B cell (primary cell): ENCODE measurements at regions not wholly inside any gene's neighbourhood (a gene's known extent, or its start where the extent isn't known, plus 50 kb on each side); places are given as distances from the start of the nearest gene placed in this dataset.

ENCODE experiments used
- ATAC-seq: fragments of 200-7000 bp; cut with Tn5 transposase; one replicate; pipeline ENCODE4 v1.10.0; 2021; ENCODE audit warnings: low read depth, mild to moderate bottlenecking, moderate number of reproducible peaks, moderate library complexity
- CTCF ChIA-PET: fragments of 350-600 bp; sonication (Branson Sonifier 250); formaldehyde crosslinking; loops from one replicate; lab custom pipeline; 2021; ENCODE audit warnings: antibody characterized with exemption, inconsistent platforms; lab: Charles Lee
- POLR2A ChIA-PET: fragments of 350-600 bp; sonication (Branson Sonifier 250); formaldehyde crosslinking; loops from one replicate; lab custom pipeline; 2021; ENCODE audit warnings: antibody characterized with exemption; lab: Charles Lee
- DNase-seq: peaks from one replicate; pipeline ENCODE4 v3.0.0; 2013
- H2AFZ ChIP-seq: 2 replicates; pipeline ENCODE4 v1.6.1; 2012; ENCODE audit warnings: mild to moderate bottlenecking, low read depth, low read length; ENCODE audit not compliant: insufficient read depth, poor library complexity, severe bottlenecking
- H3K27ac ChIP-seq, 2 donors: 1 replicate in 1 of 2; 2 replicates in 1 of 2; pipeline ENCODE4 v1.5.1; 2012 to 2013; ENCODE audit warnings: low read length in 2 of 2, mild to moderate bottlenecking in 2 of 2, moderate library complexity in 1 of 2
- H3K27me3 ChIP-seq, 4 experiments: fragments of 200-600 bp in 1 of 4; sonication (generic) in 1 of 4; replicated peaks in 1 of 4; 1 replicate in 2 of 4; 2 replicates in 2 of 4; pipeline versions ENCODE4 v1.6.1 to v1.7.0; 2013 to 2016; ENCODE audit warnings: low read length in 3 of 4, mild to moderate bottlenecking in 2 of 4, mixed read lengths in 1 of 4, moderate library complexity in 1 of 4; ENCODE audit not compliant: insufficient read depth in 4 of 4, control insufficient read depth in 3 of 4; ENCODE audit errors: control extremely low read depth in 1 of 4
- H3K36me3 ChIP-seq, 2 experiments: replicated peaks in 1 of 2; 1 replicate in 1 of 2; 2 replicates in 1 of 2; pipeline versions ENCODE4 v1.6.1 to v1.7.1; 2013; ENCODE audit warnings: low read length in 1 of 2; ENCODE audit not compliant: insufficient read depth in 2 of 2, control insufficient read depth in 1 of 2; ENCODE audit errors: control extremely low read depth in 1 of 2, extremely low read depth in 1 of 2
- H3K4me1 ChIP-seq, 2 donors: fragments of 200-600 bp in 1 of 2; sonication (generic) in 1 of 2; 1 replicate in 1 of 2; 2 replicates in 1 of 2; pipeline versions ENCODE4 v1.5.1 to v1.6.1; 2013 to 2017; ENCODE audit warnings: low read length in 2 of 2; ENCODE audit not compliant: control insufficient read depth in 2 of 2, insufficient read depth in 2 of 2
- H3K4me2 ChIP-seq: replicated peaks from 2 replicates; pipeline ENCODE3; 2012; ENCODE audit warnings: mild to moderate bottlenecking, low read depth, low read length; ENCODE audit not compliant: poor library complexity, severe bottlenecking
- H3K4me3 ChIP-seq, 5 experiments: fragments of 200-600 bp in 1 of 5; sonication (generic) in 1 of 5; 1 replicate in 3 of 5; 2 replicates in 2 of 5; pipeline versions ENCODE4 v1.5.1 to v1.7.0; 2011 to 2016; ENCODE audit warnings: low read length in 4 of 5, mild to moderate bottlenecking in 4 of 5, low read depth in 2 of 5, control low read depth in 1 of 5, moderate library complexity in 1 of 5; ENCODE audit not compliant: insufficient read depth in 1 of 5; ENCODE audit errors: control extremely low read depth in 1 of 5, extremely low read depth in 1 of 5
- H3K79me2 ChIP-seq: fragments of 200-600 bp; sonication (generic); one replicate; pipeline ENCODE4 v1.6.0; 2016; ENCODE audit warnings: low read length; ENCODE audit not compliant: control insufficient read depth, insufficient read depth
- H3K9ac ChIP-seq: fragments of 200-600 bp; sonication (generic); 2 replicates; pipeline ENCODE4 v1.6.1; 2017; ENCODE audit warnings: mild to moderate bottlenecking, low read length, moderate library complexity
- H3K9me3 ChIP-seq, 3 donors: one replicate each; pipeline versions ENCODE4 v1.6.1 to v1.7.1; 2013; ENCODE audit warnings: low read length in 2 of 3; ENCODE audit not compliant: control insufficient read depth in 2 of 3, insufficient read depth in 1 of 3; ENCODE audit errors: control extremely low read depth in 1 of 3
- H4K20me1 ChIP-seq: 2 replicates; pipeline ENCODE4 v1.6.0; 2012; ENCODE audit warnings: mild to moderate bottlenecking, low read length; ENCODE audit not compliant: insufficient read depth, control insufficient read depth, poor library complexity, severe bottlenecking
- H3K27ac Mint-ChIP-seq: one replicate; pipeline ENCODE4 v1.8.0; 2021; ENCODE audit warnings: mixed read lengths
- H3K27me3 Mint-ChIP-seq: one replicate; pipeline ENCODE4 v1.8.0; 2021; ENCODE audit warnings: mixed read lengths
- H3K4me1 Mint-ChIP-seq: one replicate; pipeline ENCODE4 v1.8.0; 2021; ENCODE audit warnings: mixed read lengths
- H3K4me3 Mint-ChIP-seq: one replicate; pipeline ENCODE4 v1.8.0; 2021; ENCODE audit warnings: mixed read lengths
- H3K9me3 Mint-ChIP-seq: one replicate; pipeline ENCODE4 v1.8.0; 2022; ENCODE audit warnings: mixed read lengths; ENCODE audit not compliant: insufficient read depth
- CTCF ChIP-seq: fragments of 200-600 bp; IDR thresholded peaks from one replicate; pipeline ENCODE4 v1.8.0; 2022; ENCODE audit warnings: antibody characterized with exemption, mild to moderate bottlenecking
- EZH2 ChIP-seq: IDR thresholded peaks from 2 replicates; pipeline ENCODE4 v1.6.1; 2012; ENCODE audit warnings: borderline replicate concordance, low read depth, mild to moderate bottlenecking, moderate library complexity, low read length; ENCODE audit not compliant: insufficient read depth, poor library complexity, severe bottlenecking
- WGBS: methylation state at CpG from one replicate; pipeline ENCODE4 v1.1.5; 2013; ENCODE audit warnings: missing lambda C conversion rate; ENCODE audit not compliant: insufficient coverage; 5-methylcytosine and 5-hydroxymethylcytosine counted together
- intact Hi-C: fragments of 100-400 bp; cut with micrococcal nuclease; formaldehyde crosslinking; loops from one replicate; pipeline ENCODE4 v1.10.0; 2022

GRCh38 chr11:111173221-111173620, 72.3 kb upstream of the POU2AF2 start:
- H3K9me3 Mint-ChIP-seq = no peaks in the 10 kb centered on the region

More at GRCh38 chr11:111173221-111173620, 72.3 kb upstream of the POU2AF2 start:
- ATAC-seq = no peak
- intact Hi-C loops = loop anchor here (10.0 kb wide), 1 partner anchor 202 kb away; the partner anchor contains the start of gene POU2AF1
- H3K79me2 ChIP-seq = no peaks in the 10 kb centered on the region
- DNase-seq = no peak
- Mint-ChIP-seq H3K4me1 (peaks cover 41% of the 10 kb centered on the region), H3K27me3 (no peaks in the 10 kb centered on the region), H3K27ac (peak overlapping the region; percentile 11), H3K4me3 (no peak overlapping the region)
- no peaks in the 10 kb centered on the region for H3K36me3 ChIP-seq
- H3K27me3 ChIP-seq = no peaks in the 10 kb centered on the region
- peaks cover 36 to 37% of the 10 kb centered on the region in 2 donors for H3K4me1 ChIP-seq
- no peak overlapping the region for H3K4me3 ChIP-seq
- H3K27ac ChIP-seq = no peak overlapping the region
- no peaks in the 10 kb centered on the region for H3K9me3 ChIP-seq
- TF ChIP-seq CTCF (no peak), EZH2 (no peak)
- no peak overlapping the region for H3K4me2 ChIP-seq
- WGBS = 100% methylated on average over 2 of the region's 3 CpGs
- H3K9ac ChIP-seq = no peak overlapping the region
- ChIA-PET CTCF (interaction anchor here (1.0 kb wide), 1 partner anchor 61 kb away, joined by 3 read pairs; no protein-coding TSS in a partner anchor), POLR2A (no interaction called here)
- no peak overlapping the region for H2AFZ ChIP-seq
- H4K20me1 ChIP-seq = no peaks in the 10 kb centered on the region
